ENCODE measurements at regions not wholly inside any gene's neighbourhood (a gene's known extent, or its start where the extent isn't known, plus 50 kb on each side); places are given as distances from the start of the nearest gene placed in this dataset.

DNA sequence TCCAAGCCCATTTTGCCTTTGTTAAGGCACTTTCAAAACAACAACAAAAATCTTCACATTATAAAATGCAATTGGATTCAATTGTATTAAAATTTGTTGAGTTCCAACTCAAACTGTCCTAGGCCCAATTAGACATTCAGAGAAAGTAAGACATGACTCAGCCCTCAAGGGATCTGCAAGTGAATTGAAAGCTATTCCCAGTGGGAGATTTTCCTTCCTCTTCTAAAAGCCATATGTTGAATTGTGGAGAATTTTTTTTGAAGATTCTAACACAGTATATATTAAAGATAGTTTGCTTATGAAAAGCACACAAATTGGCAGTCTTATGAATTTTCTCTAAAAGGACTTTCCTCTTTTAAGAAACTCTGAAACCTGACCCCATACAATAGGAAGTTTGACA, 268.0 kb upstream of the PARD3B start:
- H3K27me3 Mint-ChIP-seq (ENCODE audit: low read depth, unreplicated experiment) = peaks cover 21% of the 10 kb centered on the region
- no peak for DNase-seq (ENCODE audit: low read depth)
- TF ChIP-seq, protein P1, sequence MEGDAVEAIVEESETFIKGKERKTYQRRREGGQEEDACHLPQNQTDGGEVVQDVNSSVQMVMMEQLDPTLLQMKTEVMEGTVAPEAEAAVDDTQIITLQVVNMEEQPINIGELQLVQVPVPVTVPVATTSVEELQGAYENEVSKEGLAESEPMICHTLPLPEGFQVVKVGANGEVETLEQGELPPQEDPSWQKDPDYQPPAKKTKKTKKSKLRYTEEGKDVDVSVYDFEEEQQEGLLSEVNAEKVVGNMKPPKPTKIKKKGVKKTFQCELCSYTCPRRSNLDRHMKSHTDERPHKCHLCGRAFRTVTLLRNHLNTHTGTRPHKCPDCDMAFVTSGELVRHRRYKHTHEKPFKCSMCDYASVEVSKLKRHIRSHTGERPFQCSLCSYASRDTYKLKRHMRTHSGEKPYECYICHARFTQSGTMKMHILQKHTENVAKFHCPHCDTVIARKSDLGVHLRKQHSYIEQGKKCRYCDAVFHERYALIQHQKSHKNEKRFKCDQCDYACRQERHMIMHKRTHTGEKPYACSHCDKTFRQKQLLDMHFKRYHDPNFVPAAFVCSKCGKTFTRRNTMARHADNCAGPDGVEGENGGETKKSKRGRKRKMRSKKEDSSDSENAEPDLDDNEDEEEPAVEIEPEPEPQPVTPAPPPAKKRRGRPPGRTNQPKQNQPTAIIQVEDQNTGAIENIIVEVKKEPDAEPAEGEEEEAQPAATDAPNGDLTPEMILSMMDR (IDR thresholded peaks at IDR 0.05; ENCODE audit: insufficient read depth, low read depth, low read length) = no peak
- TF ChIP-seq EZH2 (IDR thresholded peaks at IDR 0.05; ENCODE audit: insufficient read depth, low read length) = no peak
- H3K4me3 Mint-ChIP-seq (ENCODE audit: unreplicated experiment) = no peak overlapping the region
- H3K4me3 ChIP-seq (ENCODE audit: insufficient read depth, low read depth, low read length) = no peak overlapping the region
- H4K20me1 ChIP-seq (ENCODE audit: insufficient read depth, low read length) = no peaks in the 10 kb centered on the region
- no peak overlapping the region for H2AFZ ChIP-seq (ENCODE audit: low read depth, low read length)
- H3K9me3 ChIP-seq (ENCODE audit: insufficient read depth, low read depth, low read length) = no peaks in the 10 kb centered on the region
- H3K27ac Mint-ChIP-seq (ENCODE audit: unreplicated experiment) = no peak overlapping the region
- peaks cover 16% of the 10 kb centered on the region for H3K4me1 Mint-ChIP-seq (ENCODE audit: low read depth, unreplicated experiment)
- no peaks in the 10 kb centered on the region for H3K4me1 ChIP-seq (ENCODE audit: insufficient read depth, low read length)
- no peaks in the 10 kb centered on the region for H3K36me3 ChIP-seq (ENCODE audit: insufficient read depth, low read length)
- no peak overlapping the region for H3K4me2 ChIP-seq (ENCODE audit: low read length)
- FAIRE-seq = peak; percentile 5
- H3K9ac ChIP-seq (ENCODE audit: low read length) = no peak overlapping the region
- peaks cover 2% of the 10 kb centered on the region for H3K27me3 ChIP-seq (ENCODE audit: insufficient read depth, low read length)
- no peaks in the 10 kb centered on the region for H3K79me2 ChIP-seq (ENCODE audit: insufficient read depth, low read length)
- no peaks in the 10 kb centered on the region for H3K36me3 Mint-ChIP-seq (ENCODE audit: low read depth, unreplicated experiment)
- no peak overlapping the region for H3K27ac ChIP-seq (ENCODE audit: low read depth, low read length)
- no peaks in the 10 kb centered on the region for H3K9me3 Mint-ChIP-seq (ENCODE audit: unreplicated experiment)

DNA sequence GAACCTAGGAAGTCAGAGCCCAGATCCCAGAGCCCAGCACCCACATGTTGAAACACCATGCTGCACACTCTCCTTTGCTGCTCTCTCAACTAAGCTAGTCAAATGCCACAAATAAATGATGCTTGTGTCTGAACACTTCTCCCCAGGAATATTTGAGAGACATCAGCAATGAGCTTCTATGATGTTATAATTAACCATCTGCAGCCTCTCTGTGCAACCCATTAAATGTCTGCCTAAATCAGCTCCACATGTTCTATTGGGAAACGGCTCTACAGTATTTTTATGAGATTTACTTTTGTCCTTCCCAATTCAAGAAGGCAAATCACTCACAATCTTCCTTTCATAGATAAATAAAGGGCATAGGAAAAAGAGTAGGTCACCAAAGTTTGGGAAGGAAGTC, 266.8 kb upstream of the PARD3B start:
- Mint-ChIP-seq H3K4me3 (ENCODE audit: unreplicated experiment) (no peak overlapping the region), H3K9me3 (ENCODE audit: unreplicated experiment) (no peaks in the 10 kb centered on the region), H3K27me3 (ENCODE audit: low read depth, unreplicated experiment) (peaks cover 25% of the 10 kb centered on the region), H3K27ac (ENCODE audit: unreplicated experiment) (no peak overlapping the region), H3K36me3 (ENCODE audit: low read depth, unreplicated experiment) (no peaks in the 10 kb centered on the region), H3K4me1 (ENCODE audit: low read depth, unreplicated experiment) (peaks cover 19% of the 10 kb centered on the region)
- DNase-seq (ENCODE audit: low read depth) (no peak), FAIRE-seq (no peak)
- H3K36me3 ChIP-seq (ENCODE audit: insufficient read depth, low read length) = no peaks in the 10 kb centered on the region
- H3K9ac ChIP-seq (ENCODE audit: low read length) = no peak overlapping the region
- no peak overlapping the region for H3K4me3 ChIP-seq (ENCODE audit: insufficient read depth, low read depth, low read length)
- H3K79me2 ChIP-seq (ENCODE audit: insufficient read depth, low read length) = no peaks in the 10 kb centered on the region
- no peaks in the 10 kb centered on the region for H3K4me1 ChIP-seq (ENCODE audit: insufficient read depth, low read length)
- peaks cover 2% of the 10 kb centered on the region for H3K27me3 ChIP-seq (ENCODE audit: insufficient read depth, low read length)
- TF ChIP-seq, protein P1 (IDR thresholded peaks at IDR 0.05; ENCODE audit: insufficient read depth, low read depth, low read length) = no peak
- TF ChIP-seq EZH2 (IDR thresholded peaks at IDR 0.05; ENCODE audit: insufficient read depth, low read length) = no peak
- no peaks in the 10 kb centered on the region for H3K9me3 ChIP-seq (ENCODE audit: insufficient read depth, low read depth, low read length)
- H4K20me1 ChIP-seq (ENCODE audit: insufficient read depth, low read length) = no peaks in the 10 kb centered on the region
- no peak overlapping the region for H2AFZ ChIP-seq (ENCODE audit: low read depth, low read length)
- H3K27ac ChIP-seq (ENCODE audit: low read depth, low read length) = no peak overlapping the region
- H3K4me2 ChIP-seq (ENCODE audit: low read length) = no peak overlapping the region

DNA sequence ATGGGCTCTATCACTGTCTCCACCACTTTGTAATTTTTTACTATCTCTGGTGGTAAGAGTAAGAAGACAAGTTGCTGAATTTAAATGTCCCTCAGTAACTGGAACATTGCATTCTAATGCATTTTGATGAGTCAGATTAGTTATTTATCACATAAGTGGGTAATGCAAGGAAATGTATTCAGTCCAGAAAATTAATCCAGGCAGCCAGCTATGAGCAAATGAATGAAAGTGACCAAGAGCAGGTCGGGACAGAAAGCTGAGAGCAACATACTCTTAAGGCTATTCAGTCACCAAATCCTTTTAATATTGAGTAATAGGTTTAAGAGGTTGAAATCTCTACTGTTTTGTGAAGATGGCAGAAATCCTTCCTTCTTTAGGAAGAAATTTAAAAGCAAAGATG, 265.5 kb upstream of the PARD3B start:
- Mint-ChIP-seq H3K4me1 (ENCODE audit: low read depth, unreplicated experiment) (peaks cover 12% of the 10 kb centered on the region), H3K4me3 (ENCODE audit: unreplicated experiment) (no peak overlapping the region), H3K9me3 (ENCODE audit: unreplicated experiment) (no peaks in the 10 kb centered on the region), H3K27me3 (ENCODE audit: low read depth, unreplicated experiment) (peaks cover 34% of the 10 kb centered on the region), H3K27ac (ENCODE audit: unreplicated experiment) (no peak overlapping the region), H3K36me3 (ENCODE audit: low read depth, unreplicated experiment) (no peaks in the 10 kb centered on the region)
- no peak overlapping the region for H3K4me3 ChIP-seq (ENCODE audit: insufficient read depth, low read depth, low read length)
- no peak overlapping the region for H3K27ac ChIP-seq (ENCODE audit: low read depth, low read length)
- no peak overlapping the region for H3K4me2 ChIP-seq (ENCODE audit: low read length)
- FAIRE-seq = no peak
- peaks cover under 1% of the 10 kb centered on the region for H3K27me3 ChIP-seq (ENCODE audit: insufficient read depth, low read length)
- TF ChIP-seq, protein P1 (IDR thresholded peaks at IDR 0.05; ENCODE audit: insufficient read depth, low read depth, low read length) = no peak
- TF ChIP-seq EZH2 (IDR thresholded peaks at IDR 0.05; ENCODE audit: insufficient read depth, low read length) = no peak
- DNase-seq (ENCODE audit: low read depth) = no peak
- H4K20me1 ChIP-seq (ENCODE audit: insufficient read depth, low read length) = no peaks in the 10 kb centered on the region
- no peaks in the 10 kb centered on the region for H3K36me3 ChIP-seq (ENCODE audit: insufficient read depth, low read length)
- no peaks in the 10 kb centered on the region for H3K79me2 ChIP-seq (ENCODE audit: insufficient read depth, low read length)
- H3K4me1 ChIP-seq (ENCODE audit: insufficient read depth, low read length) = no peaks in the 10 kb centered on the region
- no peak overlapping the region for H3K9ac ChIP-seq (ENCODE audit: low read length)
- no peak overlapping the region for H2AFZ ChIP-seq (ENCODE audit: low read depth, low read length)
- H3K9me3 ChIP-seq (ENCODE audit: insufficient read depth, low read depth, low read length) = no peaks in the 10 kb centered on the region
